SK-N-SH (cell line): ENCODE measurements at regions not wholly inside any gene's neighbourhood (a gene's known extent, or its start where the extent isn't known, plus 50 kb on each side); places are given as distances from the start of the nearest gene placed in this dataset.

Source experiments
- CTCF ChIA-PET: fragments of 300-600, 350-600 bp; formaldehyde crosslinking; extraction: SDS; loops from one replicate; lab custom pipeline; 2021; lab: Yijun Ruan, JAX
- POLR2A ChIA-PET: fragments of 350-600 bp; sonication (Branson Sonifier 250); formaldehyde crosslinking; extraction: SDS; loops from one replicate; lab custom pipeline; 2020; ENCODE audit warnings: antibody characterized with exemption, inconsistent platforms; lab: Yijun Ruan, JAX
- DNase-seq: peaks from one replicate; pipeline ENCODE4 v3.0.0; 2012
- H2AFZ ChIP-seq: fragments of 200-600 bp; sonication (generic); 2 replicates; pipeline ENCODE4 v1.8.1; 2016; ENCODE audit warnings: antibody characterized with exemption, mild to moderate bottlenecking, low read depth
- H3F3A ChIP-seq: fragments of 200-600 bp; sonication (generic); replicated peaks from 2 replicates; pipeline ENCODE3; 2016; ENCODE audit warnings: antibody characterized with exemption, mild to moderate bottlenecking; ENCODE audit not compliant: insufficient read depth
- H3K27ac ChIP-seq, 2 experiments: fragments of 200-500 bp in 1 of 2; fragments of 200-600 bp in 1 of 2; sonication (Bioruptor generic) in 1 of 2; sonication (generic), shearing (Covaris generic) in 1 of 2; 2 replicates each; pipeline versions ENCODE4 v1.5.1 to v1.6.1; 2014 to 2016; ENCODE audit warnings: low read depth in 2 of 2, inconsistent platforms in 1 of 2, low read length in 1 of 2, mild to moderate bottlenecking in 1 of 2, mixed read lengths in 1 of 2
- H3K27me3 ChIP-seq: fragments of 200-600 bp; sonication (generic), shearing (Covaris generic); 2 replicates; pipeline ENCODE4 v1.6.1; 2016; ENCODE audit warnings: mixed run types; ENCODE audit not compliant: insufficient read depth
- H3K36me3 ChIP-seq, 2 experiments: fragments of 200-500 bp in 1 of 2; fragments of 200-600 bp in 1 of 2; sonication (Bioruptor generic) in 1 of 2; sonication (generic) in 1 of 2; replicated peaks in 1 of 2; 2 replicates each; pipeline versions ENCODE3 to v1.5.1; 2014 to 2016; ENCODE audit warnings: low read length in 1 of 2, mild to moderate bottlenecking in 1 of 2; ENCODE audit not compliant: insufficient read depth in 2 of 2, control insufficient read depth in 1 of 2
- H3K4me1 ChIP-seq, 2 experiments: fragments of 200-500 bp in 1 of 2; fragments of 200-600 bp in 1 of 2; sonication (Bioruptor generic) in 1 of 2; sonication (generic), shearing (Covaris generic) in 1 of 2; 2 replicates each; pipeline versions ENCODE4 v1.5.1 to v1.6.1; 2014 to 2016; ENCODE audit warnings: low read depth in 1 of 2, low read length in 1 of 2, mixed run types in 1 of 2; ENCODE audit not compliant: insufficient read depth in 2 of 2, control insufficient read depth in 1 of 2
- H3K4me2 ChIP-seq: fragments of 200-600 bp; sonication (generic), shearing (Covaris generic); 2 replicates; pipeline ENCODE4 v1.6.1; 2017; ENCODE audit warnings: mixed run types
- H3K4me3 ChIP-seq, 2 experiments: fragments of 200-500 bp in 1 of 2; fragments of 200-600 bp in 1 of 2; sonication (Bioruptor generic) in 1 of 2; sonication (generic), shearing (Covaris generic) in 1 of 2; 2 replicates each; pipeline versions ENCODE4 v1.5.1 to v1.8.1; 2014 to 2016; ENCODE audit warnings: low read depth in 2 of 2, inconsistent platforms in 1 of 2, low read length in 1 of 2, mild to moderate bottlenecking in 1 of 2, mixed read lengths in 1 of 2, moderate library complexity in 1 of 2
- H3K79me2 ChIP-seq: fragments of 200-600 bp; sonication (generic); 2 replicates; pipeline ENCODE4 v1.8.1; 2017; ENCODE audit warnings: mild to moderate bottlenecking; ENCODE audit not compliant: insufficient read depth
- H3K9ac ChIP-seq: fragments of 200-600 bp; sonication (generic); 2 replicates; pipeline ENCODE4 v1.6.1; 2017; ENCODE audit warnings: mixed run types
- H3K9me2 ChIP-seq: fragments of 200-600 bp; sonication (generic); 2 replicates; pipeline ENCODE4 v1.6.1; 2017; ENCODE audit warnings: mixed run types
- H3K9me3 ChIP-seq: fragments of 200-600 bp; sonication (generic); 2 replicates; pipeline ENCODE4 v1.6.1; 2017; ENCODE audit warnings: mixed run types, mild to moderate bottlenecking, moderate library complexity
- H4K20me1 ChIP-seq: fragments of 200-600 bp; sonication (generic); 2 replicates; pipeline ENCODE4 v1.6.1; 2017; ENCODE audit warnings: mild to moderate bottlenecking, mixed run types; ENCODE audit not compliant: insufficient read depth
- CHD2 ChIP-seq: fragments of 150-350 bp; IDR thresholded peaks from 2 replicates; pipeline ENCODE4 v1.6.1; 2018; ENCODE audit warnings: low read length; ENCODE audit not compliant: partially characterized antibody
- ELF1 ChIP-seq: IDR thresholded peaks from 2 replicates; pipeline ENCODE4 v1.4.0; 2012
- JUND ChIP-seq: IDR thresholded peaks from 2 replicates; pipeline ENCODE4 v1.4.0; 2012
- MEF2A ChIP-seq: IDR thresholded peaks from 2 replicates; pipeline ENCODE4 v1.4.0; 2012; ENCODE audit warnings: low read depth, borderline replicate concordance
- MXI1 ChIP-seq: IDR thresholded peaks from 2 replicates; pipeline ENCODE4 v1.6.1; 2012; ENCODE audit warnings: mild to moderate bottlenecking, low read depth, low read length, improper control_type of control experiment
- RAD21 ChIP-seq: IDR thresholded peaks from 2 replicates; pipeline ENCODE4 v1.6.1; 2012; ENCODE audit warnings: mild to moderate bottlenecking, low read length
- RCOR1 ChIP-seq: fragments of 150-350 bp; IDR thresholded peaks from 2 replicates; pipeline ENCODE4 v1.6.1; 2017; ENCODE audit warnings: antibody characterized with exemption, low read length
- RFX5 ChIP-seq: IDR thresholded peaks from 2 replicates; pipeline ENCODE4 v1.6.1; 2012; ENCODE audit warnings: mild to moderate bottlenecking, improper control_type of control experiment, low read length
- RXRA ChIP-seq: IDR thresholded peaks from 2 replicates; pipeline ENCODE4 v1.4.0; 2012; ENCODE audit warnings: low read depth, mild to moderate bottlenecking, borderline replicate concordance
- SMC3 ChIP-seq: IDR thresholded peaks from 2 replicates; pipeline ENCODE4 v1.6.1; 2012; ENCODE audit warnings: low read depth, low read length, improper control_type of control experiment
- TAF1 ChIP-seq: IDR thresholded peaks from 2 replicates; pipeline ENCODE4 v1.6.1; 2012; ENCODE audit warnings: low read depth, mild to moderate bottlenecking, low read length, moderate library complexity, borderline replicate concordance
- WGBS: methylation state at CpG from one replicate; pipeline ENCODE4 v1.1.6; 2017; ENCODE audit warnings: low lambda C conversion rate; 5-methylcytosine and 5-hydroxymethylcytosine counted together
- TF ChIP-seq, protein P1 (sequence below): fragments of 200-600 bp; sonication (generic); IDR thresholded peaks from 2 replicates; pipeline ENCODE4 v1.6.1; 2017; ENCODE audit warnings: antibody characterized with exemption, mild to moderate bottlenecking, moderate library complexity
- TF ChIP-seq, protein P2 (sequence below): fragments of 150-350 bp; IDR thresholded peaks from 2 replicates; pipeline ENCODE4 v1.6.1; 2016; ENCODE audit warnings: mild to moderate bottlenecking, low read depth, low read length
- TF ChIP-seq, protein P3 (sequence below): IDR thresholded peaks from 2 replicates; pipeline ENCODE4 v1.4.0; 2012; ENCODE audit warnings: low read depth, borderline replicate concordance

- no peaks in the 10 kb centered on the region for H3K36me3 ChIP-seq
- H4K20me1 ChIP-seq = no peaks in the 10 kb centered on the region
- TF ChIP-seq MEF2A = no peak
- TF ChIP-seq RAD21 = no peak
- TF ChIP-seq, protein P1, sequence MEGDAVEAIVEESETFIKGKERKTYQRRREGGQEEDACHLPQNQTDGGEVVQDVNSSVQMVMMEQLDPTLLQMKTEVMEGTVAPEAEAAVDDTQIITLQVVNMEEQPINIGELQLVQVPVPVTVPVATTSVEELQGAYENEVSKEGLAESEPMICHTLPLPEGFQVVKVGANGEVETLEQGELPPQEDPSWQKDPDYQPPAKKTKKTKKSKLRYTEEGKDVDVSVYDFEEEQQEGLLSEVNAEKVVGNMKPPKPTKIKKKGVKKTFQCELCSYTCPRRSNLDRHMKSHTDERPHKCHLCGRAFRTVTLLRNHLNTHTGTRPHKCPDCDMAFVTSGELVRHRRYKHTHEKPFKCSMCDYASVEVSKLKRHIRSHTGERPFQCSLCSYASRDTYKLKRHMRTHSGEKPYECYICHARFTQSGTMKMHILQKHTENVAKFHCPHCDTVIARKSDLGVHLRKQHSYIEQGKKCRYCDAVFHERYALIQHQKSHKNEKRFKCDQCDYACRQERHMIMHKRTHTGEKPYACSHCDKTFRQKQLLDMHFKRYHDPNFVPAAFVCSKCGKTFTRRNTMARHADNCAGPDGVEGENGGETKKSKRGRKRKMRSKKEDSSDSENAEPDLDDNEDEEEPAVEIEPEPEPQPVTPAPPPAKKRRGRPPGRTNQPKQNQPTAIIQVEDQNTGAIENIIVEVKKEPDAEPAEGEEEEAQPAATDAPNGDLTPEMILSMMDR = no peak
- TF ChIP-seq CHD2 = no peak
- no peak for TF ChIP-seq MXI1
- TF ChIP-seq RFX5 = no peak
- TF ChIP-seq, protein P2, sequence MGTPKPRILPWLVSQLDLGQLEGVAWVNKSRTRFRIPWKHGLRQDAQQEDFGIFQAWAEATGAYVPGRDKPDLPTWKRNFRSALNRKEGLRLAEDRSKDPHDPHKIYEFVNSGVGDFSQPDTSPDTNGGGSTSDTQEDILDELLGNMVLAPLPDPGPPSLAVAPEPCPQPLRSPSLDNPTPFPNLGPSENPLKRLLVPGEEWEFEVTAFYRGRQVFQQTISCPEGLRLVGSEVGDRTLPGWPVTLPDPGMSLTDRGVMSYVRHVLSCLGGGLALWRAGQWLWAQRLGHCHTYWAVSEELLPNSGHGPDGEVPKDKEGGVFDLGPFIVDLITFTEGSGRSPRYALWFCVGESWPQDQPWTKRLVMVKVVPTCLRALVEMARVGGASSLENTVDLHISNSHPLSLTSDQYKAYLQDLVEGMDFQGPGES = no peak
- TF ChIP-seq, all 33 proteins: peak for 0
- H3K27ac ChIP-seq = no peak overlapping the region
- WGBS = 1% methylated on average over 3 of the region's 3 CpGs
- no peaks in the 10 kb centered on the region for H3K9me2 ChIP-seq
- no peak overlapping the region for H3K4me3 ChIP-seq
- no peak for DNase-seq
- ChIA-PET POLR2A (no interaction called here), CTCF (no interaction called here)
- no peak overlapping the region for H3K4me2 ChIP-seq
- H3K27me3 ChIP-seq = no peaks in the 10 kb centered on the region
- H3F3A ChIP-seq = no peaks in the 10 kb centered on the region
- H3K9ac ChIP-seq = no peak overlapping the region
- H3K9me3 ChIP-seq = no peaks in the 10 kb centered on the region
- no peaks in the 10 kb centered on the region for H3K79me2 ChIP-seq
- no peak overlapping the region for H2AFZ ChIP-seq
- no peaks in the 10 kb centered on the region for H3K4me1 ChIP-seq
These were observed 409.1 kb upstream of the SPANXN4 start for GRCh38 chrX:142616636-142617035.

- Histone ChIP-seq H3K27me3 (no peaks in the 10 kb centered on the region), H3K36me3 (no peaks in the 10 kb centered on the region), H3K79me2 (no peaks in the 10 kb centered on the region), H2AFZ (no peak overlapping the region), H3K9me3 (no peaks in the 10 kb centered on the region), H3K4me1 (no peaks in the 10 kb centered on the region), H3K9ac (no peak overlapping the region), H3K4me2 (no peak overlapping the region), H3F3A (no peaks in the 10 kb centered on the region), H3K27ac (no peak overlapping the region), H3K4me3 (no peak overlapping the region), H3K9me2 (no peaks in the 10 kb centered on the region), H4K20me1 (no peaks in the 10 kb centered on the region)
- POLR2A ChIA-PET = no interaction called here
- TF ChIP-seq, protein P3, sequence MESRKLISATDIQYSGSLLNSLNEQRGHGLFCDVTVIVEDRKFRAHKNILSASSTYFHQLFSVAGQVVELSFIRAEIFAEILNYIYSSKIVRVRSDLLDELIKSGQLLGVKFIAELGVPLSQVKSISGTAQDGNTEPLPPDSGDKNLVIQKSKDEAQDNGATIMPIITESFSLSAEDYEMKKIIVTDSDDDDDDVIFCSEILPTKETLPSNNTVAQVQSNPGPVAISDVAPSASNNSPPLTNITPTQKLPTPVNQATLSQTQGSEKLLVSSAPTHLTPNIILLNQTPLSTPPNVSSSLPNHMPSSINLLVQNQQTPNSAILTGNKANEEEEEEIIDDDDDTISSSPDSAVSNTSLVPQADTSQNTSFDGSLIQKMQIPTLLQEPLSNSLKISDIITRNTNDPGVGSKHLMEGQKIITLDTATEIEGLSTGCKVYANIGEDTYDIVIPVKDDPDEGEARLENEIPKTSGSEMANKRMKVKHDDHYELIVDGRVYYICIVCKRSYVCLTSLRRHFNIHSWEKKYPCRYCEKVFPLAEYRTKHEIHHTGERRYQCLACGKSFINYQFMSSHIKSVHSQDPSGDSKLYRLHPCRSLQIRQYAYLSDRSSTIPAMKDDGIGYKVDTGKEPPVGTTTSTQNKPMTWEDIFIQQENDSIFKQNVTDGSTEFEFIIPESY = no peak
- TF ChIP-seq RXRA = no peak
- TF ChIP-seq JUND = no peak
- TF ChIP-seq ELF1 = no peak
- TF ChIP-seq RCOR1 = no peak
- no peak for TF ChIP-seq SMC3
- TF ChIP-seq MEF2A = no peak
- TF ChIP-seq TAF1 = no peak
- CTCF ChIA-PET = no interaction called here
- no peak for DNase-seq
These were observed 408.3 kb upstream of the MAGEC2 start for GRCh38 chrX:142613403-142613802.
